Epithelial cell of proximal tubule (primary cell): ENCODE measurements at regions not wholly inside any gene's neighbourhood (a gene's known extent, or its start where the extent isn't known, plus 50 kb on each side); places are given as distances from the start of the nearest gene placed in this dataset.

ENCODE experiments used
- DNase-seq: peaks from one replicate; pipeline ENCODE4 v3.0.0-alpha.2; 2011; ENCODE audit warnings: low read depth
- H3K4me3 ChIP-seq: 2 replicates; pipeline ENCODE4 v1.5.1; 2011; ENCODE audit warnings: low read depth, mild to moderate bottlenecking, low read length
- CTCF ChIP-seq: conservative IDR thresholded peaks from 2 replicates; pipeline ENCODE4 v1.5.1; 2012; ENCODE audit warnings: low read depth, mild to moderate bottlenecking, low read length

GRCh38 chr18:55097456-55098170, 138.4 kb upstream of the CCDC68 start:
- no peak overlapping the region for H3K4me3 ChIP-seq
- DNase-seq: no peak
- TF ChIP-seq CTCF: no peak

- DNase-seq: no peak
- no peak overlapping the region for H3K4me3 ChIP-seq
- peak; percentile 72 for TF ChIP-seq CTCF
Observed at GRCh38 chr18:55096263-55096951, 137.1 kb upstream of the CCDC68 start.

GRCh38 chr18:55095584-55095983, 136.3 kb upstream of the CCDC68 start:
- no peak overlapping the region for H3K4me3 ChIP-seq
- TF ChIP-seq CTCF: no peak
- DNase-seq: no peak

- TF ChIP-seq CTCF: no peak
- H3K4me3 ChIP-seq: no peak overlapping the region
- no peak for DNase-seq
Observed at GRCh38 chr18:55093808-55094207, 134.5 kb upstream of the CCDC68 start.

GRCh38 chr18:55093295-55093694, 134.0 kb upstream of the CCDC68 start:
- no peak for TF ChIP-seq CTCF
- DNase-seq: no peak
- H3K4me3 ChIP-seq: no peak overlapping the region

GRCh38 chr18:55092166-55092565, 132.9 kb upstream of the CCDC68 start:
- no peak for TF ChIP-seq CTCF

GRCh38 chr18:55090564-55091188, 131.4 kb upstream of the CCDC68 start:
- no peak for DNase-seq
- no peak overlapping the region for H3K4me3 ChIP-seq
- no peak for TF ChIP-seq CTCF

More at GRCh38 chr18:55092166-55092565, 132.9 kb upstream of the CCDC68 start:
- DNase-seq: no peak
- H3K4me3 ChIP-seq: no peak overlapping the region
